KMS-11 (cell line): ENCODE measurements at regions not wholly inside any gene's neighbourhood (a gene's known extent, or its start where the extent isn't known, plus 50 kb on each side); places are given as distances from the start of the nearest gene placed in this dataset.

ENCODE experiments used
- H2AFZ ChIP-seq: fragments of 200-600 bp; sonication (generic); 2 replicates; pipeline ENCODE4 v1.6.1; 2016; ENCODE audit warnings: antibody characterized with exemption, mixed run types, low read depth
- H3K27ac ChIP-seq: fragments of 200-600 bp; sonication (generic); 2 replicates; pipeline ENCODE4 v1.6.1; 2016; ENCODE audit warnings: mild to moderate bottlenecking, mixed run types
- H3K27me3 ChIP-seq: fragments of 200-600 bp; sonication (generic); 2 replicates; pipeline ENCODE4 v1.6.1; 2017; ENCODE audit warnings: mild to moderate bottlenecking, low read depth, mixed run types, moderate library complexity; ENCODE audit not compliant: insufficient read depth
- H3K36me3 ChIP-seq: fragments of 200-600 bp; sonication (generic); 2 replicates; pipeline ENCODE4 v1.6.1; 2017; ENCODE audit warnings: mild to moderate bottlenecking, mixed run types; ENCODE audit not compliant: insufficient read depth
- H3K4me1 ChIP-seq: fragments of 200-600 bp; sonication (generic); 2 replicates; pipeline ENCODE4 v1.6.1; 2016; ENCODE audit warnings: mild to moderate bottlenecking, low read depth, mixed run types; ENCODE audit not compliant: poor library complexity, severe bottlenecking
- H3K4me2 ChIP-seq: fragments of 200-600 bp; sonication (generic); 2 replicates; pipeline ENCODE4 v1.7.0; 2016; ENCODE audit warnings: mild to moderate bottlenecking, mixed run types
- H3K4me3 ChIP-seq: fragments of 200-600 bp; sonication (generic); IDR thresholded peaks from 2 replicates; pipeline ENCODE4 v1.6.1; 2017; ENCODE audit warnings: low read depth, low read length, mixed read lengths; ENCODE audit not compliant: insufficient read depth
- H3K79me2 ChIP-seq: fragments of 200-600 bp; sonication (generic); 2 replicates; pipeline ENCODE4 v1.6.1; 2016; ENCODE audit warnings: low read depth, mixed run types; ENCODE audit not compliant: insufficient read depth
- H3K9ac ChIP-seq: fragments of 200-600 bp; sonication (generic); 2 replicates; pipeline ENCODE4 v1.6.1; 2016; ENCODE audit warnings: mild to moderate bottlenecking, mixed run types
- H4K20me1 ChIP-seq: fragments of 200-600 bp; sonication (generic); 2 replicates; pipeline ENCODE4 v1.6.1; 2016; ENCODE audit warnings: mild to moderate bottlenecking, mixed run types; ENCODE audit not compliant: insufficient read depth
- TF ChIP-seq, protein P1 (sequence below): fragments of 200-600 bp; sonication (generic); conservative IDR thresholded peaks from 2 replicates; pipeline ENCODE4 v1.6.1; 2017; ENCODE audit warnings: low read depth, mild to moderate bottlenecking, antibody characterized with exemption, low read length, moderate library complexity, mixed read lengths

DNA sequence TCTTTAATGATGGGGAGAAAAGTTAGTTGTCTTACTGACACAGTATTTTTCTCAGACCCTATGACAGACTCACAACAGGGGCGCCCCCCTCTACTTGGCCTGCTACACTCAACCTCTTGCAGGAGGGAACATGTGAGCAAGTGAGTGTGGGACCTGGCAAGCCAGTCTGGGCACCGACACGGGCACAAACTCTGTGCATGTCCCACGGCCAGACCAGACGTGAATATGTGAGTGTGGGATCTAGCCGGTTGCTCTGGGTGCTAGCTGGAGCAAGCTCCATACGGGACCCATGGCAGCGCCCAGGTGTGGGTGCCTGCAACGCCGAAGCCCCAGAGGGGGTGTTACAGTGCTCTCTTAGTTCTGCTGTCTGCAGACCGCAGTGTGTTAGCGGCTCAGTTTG lies 1437.3 kb upstream of the MIR17HG start:
- Histone ChIP-seq H3K4me1 (no peaks in the 10 kb centered on the region), H3K27ac (no peak overlapping the region), H3K36me3 (no peaks in the 10 kb centered on the region), H3K79me2 (no peaks in the 10 kb centered on the region), H3K9ac (no peak overlapping the region), H3K4me2 (no peak overlapping the region), H3K27me3 (no peaks in the 10 kb centered on the region), H2AFZ (no peak overlapping the region), H4K20me1 (no peaks in the 10 kb centered on the region), H3K4me3 (no peak overlapping the region)
- TF ChIP-seq, protein P1, sequence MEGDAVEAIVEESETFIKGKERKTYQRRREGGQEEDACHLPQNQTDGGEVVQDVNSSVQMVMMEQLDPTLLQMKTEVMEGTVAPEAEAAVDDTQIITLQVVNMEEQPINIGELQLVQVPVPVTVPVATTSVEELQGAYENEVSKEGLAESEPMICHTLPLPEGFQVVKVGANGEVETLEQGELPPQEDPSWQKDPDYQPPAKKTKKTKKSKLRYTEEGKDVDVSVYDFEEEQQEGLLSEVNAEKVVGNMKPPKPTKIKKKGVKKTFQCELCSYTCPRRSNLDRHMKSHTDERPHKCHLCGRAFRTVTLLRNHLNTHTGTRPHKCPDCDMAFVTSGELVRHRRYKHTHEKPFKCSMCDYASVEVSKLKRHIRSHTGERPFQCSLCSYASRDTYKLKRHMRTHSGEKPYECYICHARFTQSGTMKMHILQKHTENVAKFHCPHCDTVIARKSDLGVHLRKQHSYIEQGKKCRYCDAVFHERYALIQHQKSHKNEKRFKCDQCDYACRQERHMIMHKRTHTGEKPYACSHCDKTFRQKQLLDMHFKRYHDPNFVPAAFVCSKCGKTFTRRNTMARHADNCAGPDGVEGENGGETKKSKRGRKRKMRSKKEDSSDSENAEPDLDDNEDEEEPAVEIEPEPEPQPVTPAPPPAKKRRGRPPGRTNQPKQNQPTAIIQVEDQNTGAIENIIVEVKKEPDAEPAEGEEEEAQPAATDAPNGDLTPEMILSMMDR, result no peak

DNA sequence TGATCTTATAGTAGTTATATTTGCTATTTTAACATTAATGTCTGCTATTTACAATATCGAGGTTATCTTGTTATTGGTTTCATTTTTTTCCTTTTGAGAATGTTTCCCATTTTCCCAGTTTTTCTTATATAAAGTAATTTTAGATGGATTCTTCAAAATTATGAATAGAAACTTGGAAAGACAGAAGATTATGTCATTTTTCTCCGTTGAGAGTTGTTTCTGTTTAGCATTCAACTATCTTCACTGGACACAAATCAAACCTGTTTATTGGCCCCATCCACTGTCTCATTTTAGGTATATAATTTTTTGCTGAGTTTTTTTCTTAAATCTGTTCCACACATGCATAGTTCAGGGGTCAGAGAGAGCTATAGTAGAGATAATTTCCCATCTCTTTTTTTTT lies 1430.9 kb upstream of the MIR17HG start:
- Histone ChIP-seq H3K27me3 (no peaks in the 10 kb centered on the region), H3K9ac (no peak overlapping the region), H3K36me3 (no peaks in the 10 kb centered on the region), H4K20me1 (no peaks in the 10 kb centered on the region), H3K4me1 (no peaks in the 10 kb centered on the region), H3K4me3 (no peak overlapping the region), H3K79me2 (no peaks in the 10 kb centered on the region), H2AFZ (no peak overlapping the region), H3K27ac (no peak overlapping the region), H3K4me2 (no peak overlapping the region)
- TF ChIP-seq, protein P1, result no peak

DNA sequence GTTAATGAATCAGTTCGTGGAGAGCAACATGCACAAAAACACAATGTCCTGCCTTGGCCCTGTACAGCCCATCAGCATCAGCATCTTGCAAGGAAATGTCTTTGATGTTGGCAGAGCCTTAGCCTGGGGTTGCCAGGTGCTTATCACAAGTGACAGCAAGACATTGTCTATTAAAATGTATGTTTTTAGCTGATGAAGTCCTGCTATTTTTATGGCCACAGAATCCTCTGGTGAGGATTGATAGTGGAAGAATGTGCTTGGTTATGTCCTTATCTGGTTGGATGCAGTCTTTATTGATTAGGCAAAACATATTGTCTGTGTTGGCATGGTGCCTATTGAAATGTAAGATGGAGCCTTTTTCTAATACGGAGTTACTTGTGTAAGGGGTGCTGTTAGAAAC lies 1427.0 kb upstream of the MIR17HG start:
- H3K79me2 ChIP-seq, result no peaks in the 10 kb centered on the region
- no peak overlapping the region for H2AFZ ChIP-seq
- no peaks in the 10 kb centered on the region for H4K20me1 ChIP-seq
- no peak overlapping the region for H3K4me2 ChIP-seq
- TF ChIP-seq, protein P1, result no peak
- no peak overlapping the region for H3K4me3 ChIP-seq
- H3K36me3 ChIP-seq, result no peaks in the 10 kb centered on the region
- no peak overlapping the region for H3K27ac ChIP-seq
- no peak overlapping the region for H3K9ac ChIP-seq
- no peaks in the 10 kb centered on the region for H3K4me1 ChIP-seq
- H3K27me3 ChIP-seq, result no peaks in the 10 kb centered on the region

DNA sequence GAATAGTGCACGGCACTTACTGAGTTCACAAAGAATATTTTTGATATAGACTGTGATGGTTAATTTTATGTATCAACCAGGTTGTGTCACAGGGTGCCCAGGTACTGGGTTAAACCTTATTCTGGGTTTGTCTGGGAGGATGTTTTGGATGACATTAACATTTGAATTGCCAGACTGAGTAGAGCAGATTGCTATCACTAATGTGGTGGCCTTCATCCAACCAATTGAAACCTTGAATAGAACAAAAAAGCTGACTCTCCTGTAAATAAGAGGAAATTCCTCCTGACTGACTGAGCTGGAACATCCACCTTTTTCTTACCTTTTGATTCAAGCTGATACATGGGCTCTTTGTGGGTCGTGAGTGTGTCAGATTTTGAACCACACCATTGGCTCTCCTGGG lies 1424.4 kb upstream of the MIR17HG start:
- TF ChIP-seq, protein P1, result no peak
- Histone ChIP-seq H3K27ac (no peak overlapping the region), H4K20me1 (no peaks in the 10 kb centered on the region), H3K4me3 (no peak overlapping the region), H3K4me1 (no peaks in the 10 kb centered on the region), H3K36me3 (no peaks in the 10 kb centered on the region), H3K9ac (no peak overlapping the region), H3K27me3 (no peaks in the 10 kb centered on the region), H3K79me2 (no peaks in the 10 kb centered on the region), H3K4me2 (no peak overlapping the region), H2AFZ (no peak overlapping the region)

DNA sequence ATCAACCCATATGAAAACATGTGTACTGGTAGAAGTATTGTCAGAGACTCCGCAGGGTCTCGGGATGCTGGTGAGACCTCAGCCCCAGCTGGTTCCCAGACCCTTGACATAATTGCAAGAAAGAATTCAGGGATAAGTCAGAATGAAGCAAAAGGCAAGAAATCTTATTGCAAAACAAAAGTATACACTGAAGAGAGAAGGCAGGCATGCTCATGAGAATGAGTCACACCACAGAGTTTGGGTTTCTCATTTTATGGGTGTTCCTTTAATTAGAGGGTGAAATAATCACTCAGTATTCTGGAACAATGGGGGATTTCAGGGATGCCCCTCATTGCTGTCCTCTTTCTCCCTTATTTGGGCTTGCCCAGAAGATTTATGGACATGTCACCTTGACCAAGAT lies 1423.8 kb upstream of the MIR17HG start:
- no peaks in the 10 kb centered on the region for H3K79me2 ChIP-seq
- no peak overlapping the region for H3K27ac ChIP-seq
- H3K4me1 ChIP-seq, result no peaks in the 10 kb centered on the region
- TF ChIP-seq, protein P1, result no peak
- H3K4me2 ChIP-seq, result no peak overlapping the region
- no peaks in the 10 kb centered on the region for H4K20me1 ChIP-seq
- no peak overlapping the region for H3K9ac ChIP-seq
- H2AFZ ChIP-seq, result no peak overlapping the region
- H3K27me3 ChIP-seq, result no peaks in the 10 kb centered on the region
- no peaks in the 10 kb centered on the region for H3K36me3 ChIP-seq
- H3K4me3 ChIP-seq, result no peak overlapping the region
